VCaP (cell line): ENCODE measurements at regions not wholly inside any gene's neighbourhood (a gene's known extent, or its start where the extent isn't known, plus 50 kb on each side); places are given as distances from the start of the nearest gene placed in this dataset.

Source experiments
- H3K27ac ChIP-seq: fragments of 450-650 bp; 2 replicates; pipeline ENCODE4 v1.5.1; 2017
- CTCF ChIP-seq: fragments of 450-650 bp; conservative IDR thresholded peaks from 2 replicates; pipeline ENCODE4 v1.5.1; 2017; ENCODE audit warnings: mild to moderate bottlenecking, moderate library complexity

- no peak overlapping the region for H3K27ac ChIP-seq
- TF ChIP-seq CTCF = no peak
Measured at GRCh38 chr6:44715188-44715587, 327.7 kb downstream of the CDC5L start.

- H3K27ac ChIP-seq = no peak overlapping the region
- no peak for TF ChIP-seq CTCF
Measured at GRCh38 chr6:44715925-44716324, 328.4 kb downstream of the CDC5L start.

GRCh38 chr6:44717431-44717830, 329.9 kb downstream of the CDC5L start:
- no peak overlapping the region for H3K27ac ChIP-seq
- TF ChIP-seq CTCF = no peak

GRCh38 chr6:44721954-44722578, 334.6 kb downstream of the CDC5L start:
- no peak overlapping the region for H3K27ac ChIP-seq
- no peak for TF ChIP-seq CTCF

- TF ChIP-seq CTCF = no peak
- H3K27ac ChIP-seq = no peak overlapping the region
Measured at GRCh38 chr6:44722736-44723135, 335.2 kb downstream of the CDC5L start.

GRCh38 chr6:44723439-44724197, 336.1 kb downstream of the CDC5L start:
- no peak for TF ChIP-seq CTCF
- no peak overlapping the region for H3K27ac ChIP-seq

GRCh38 chr6:44725070-44725469, 337.6 kb downstream of the CDC5L start:
- no peak overlapping the region for H3K27ac ChIP-seq
- no peak for TF ChIP-seq CTCF
